Amniotic epithelial cell (primary cell): ENCODE measurements at regions not wholly inside any gene's neighbourhood (a gene's known extent, or its start where the extent isn't known, plus 50 kb on each side); places are given as distances from the start of the nearest gene placed in this dataset.
"Not testable (repeated sequence)": the region's sequence is repeated elsewhere in the genome, so short reads cannot be mapped to it uniquely, and the experiment has no call there.

ENCODE experiments used
- DNase-seq: peaks from one replicate; pipeline ENCODE4 v3.0.0-alpha.2; 2010; ENCODE audit warnings: low read depth

GRCh38 chr4:166153548-166153947 lies 280.5 kb downstream of the TLL1 start:
- DNase-seq, result peak; percentile 47

GRCh38 chr4:166162327-166162726 lies 289.3 kb downstream of the TLL1 start:
- no peak for DNase-seq

- peak; percentile 71 for DNase-seq
These were observed 292.9 kb downstream of the TLL1 start for GRCh38 chr4:166165829-166166420.

- peak; percentile 27 for DNase-seq
These were observed 296.1 kb downstream of the TLL1 start for GRCh38 chr4:166169111-166169510.

- DNase-seq, result no peak
These were observed 299.6 kb downstream of the TLL1 start for GRCh38 chr4:166172619-166173018.

GRCh38 chr4:166174717-166175490 lies 301.9 kb downstream of the TLL1 start:
- DNase-seq, result peak; percentile 13

GRCh38 chr4:166182145-166182544 lies 309.1 kb downstream of the TLL1 start:
- DNase-seq, result no peak

GRCh38 chr4:166195101-166195500 lies 322.1 kb downstream of the TLL1 start:
- DNase-seq, result no peak

- DNase-seq, result no peak
These were observed 324.1 kb downstream of the TLL1 start for GRCh38 chr4:166197166-166197565.

- DNase-seq, result no peak
These were observed 325.0 kb downstream of the TLL1 start for GRCh38 chr4:166198041-166198440.

GRCh38 chr4:166198516-166199310 lies 325.7 kb downstream of the TLL1 start:
- no peak for DNase-seq

- DNase-seq, result no peak
These were observed 330.0 kb downstream of the TLL1 start for GRCh38 chr4:166202991-166203390.

- DNase-seq, result not testable (repeated sequence)
These were observed 339.3 kb downstream of the TLL1 start for GRCh38 chr4:166212326-166212725.

- no peak for DNase-seq
These were observed 349.2 kb downstream of the TLL1 start for GRCh38 chr4:166222271-166222670.

- DNase-seq, result no peak
These were observed 355.1 kb downstream of the TLL1 start for GRCh38 chr4:166228112-166228511.

- no peak for DNase-seq
These were observed 356.8 kb downstream of the TLL1 start for GRCh38 chr4:166229799-166230198.

- no peak for DNase-seq
These were observed 357.8 kb downstream of the TLL1 start for GRCh38 chr4:166230841-166231240.

- no peak for DNase-seq
These were observed 366.3 kb downstream of the TLL1 start for GRCh38 chr4:166239354-166239753.

- peak; percentile 20 for DNase-seq
These were observed 379.7 kb downstream of the TLL1 start for GRCh38 chr4:166252487-166253402.

GRCh38 chr4:166257276-166257675 lies 384.2 kb downstream of the TLL1 start:
- DNase-seq, result no peak

- DNase-seq, result no peak
These were observed 384.9 kb downstream of the TLL1 start for GRCh38 chr4:166257891-166258290.

GRCh38 chr4:166259081-166259480 lies 386.0 kb downstream of the TLL1 start:
- DNase-seq, result no peak
